IMR-90 (cell line): ENCODE measurements at regions not wholly inside any gene's neighbourhood (a gene's known extent, or its start where the extent isn't known, plus 50 kb on each side); places are given as distances from the start of the nearest gene placed in this dataset.

Experiments
- ATAC-seq: fragments of 200-7000 bp; cut with Tn5 transposase; 2 replicates; pipeline ENCODE4 v1.9.1; 2020; ENCODE audit warnings: low read depth, mild to moderate bottlenecking, moderate library complexity
- BruUV-seq: library from RNA; stranded (reverse); fragments of 400-500 nt; replicated peaks from 2 replicates; lab custom pipeline; 2021; lab: Mats Ljungman, UMichigan
- CTCF ChIA-PET: fragments of 300-600 bp; formaldehyde crosslinking; extraction: SDS; loops from one replicate; lab custom pipeline; 2021; ENCODE audit warnings: antibody characterized with exemption; lab: Yijun Ruan, JAX
- POLR2A ChIA-PET: fragments of 300-600 bp; sonication (Branson Sonifier 250); formaldehyde crosslinking; loops from one replicate; lab custom pipeline; 2022; ENCODE audit warnings: antibody characterized with exemption; ENCODE audit not compliant: unreplicated experiment; lab: Charles Lee
- DNase-seq: peaks from one replicate; pipeline ENCODE4 v3.0.0; 2013
- H2AFZ ChIP-seq: replicated peaks from 2 replicates; pipeline ENCODE3; 2013; ENCODE audit warnings: low read length, mild to moderate bottlenecking; ENCODE audit not compliant: poor library complexity
- H2AK5ac ChIP-seq: 2 replicates; pipeline ENCODE4 v1.6.1; 2013; ENCODE audit warnings: low read depth, low read length, inconsistent platforms
- H2AK9ac ChIP-seq: replicated peaks from 2 replicates; pipeline ENCODE3; 2013; ENCODE audit warnings: mild to moderate bottlenecking, low read depth, low read length, moderate library complexity; ENCODE audit not compliant: poor library complexity
- H2BK120ac ChIP-seq: 2 replicates; pipeline ENCODE4 v1.6.1; 2013; ENCODE audit warnings: low read depth, low read length, inconsistent platforms
- H2BK15ac ChIP-seq: 3 replicates; pipeline ENCODE4 v1.6.1; 2013; ENCODE audit warnings: low read depth, low read length, inconsistent platforms
- H2BK20ac ChIP-seq: 2 replicates; pipeline ENCODE4 v1.6.1; 2013; ENCODE audit warnings: low read depth, mild to moderate bottlenecking, inconsistent platforms, low read length, moderate library complexity
- H2BK5ac ChIP-seq: 2 replicates; pipeline ENCODE4 v1.6.1; 2013; ENCODE audit warnings: mild to moderate bottlenecking, low read depth, low read length, inconsistent platforms; ENCODE audit not compliant: poor library complexity, severe bottlenecking
- H3K14ac ChIP-seq: replicated peaks from 2 replicates; pipeline ENCODE4 v1.6.1; 2013; ENCODE audit warnings: low read depth, low read length, inconsistent platforms
- H3K18ac ChIP-seq: 2 replicates; pipeline ENCODE4 v1.6.1; 2013; ENCODE audit warnings: low read depth, low read length, control low read depth
- H3K23ac ChIP-seq: 2 replicates; pipeline ENCODE4 v1.6.1; 2013; ENCODE audit warnings: low read depth, low read length, inconsistent platforms
- H3K27ac ChIP-seq: 2 replicates; pipeline ENCODE4 v1.5.1; 2013; ENCODE audit warnings: mild to moderate bottlenecking, control low read depth, low read length; ENCODE audit not compliant: insufficient read depth
- H3K27me3 ChIP-seq: 2 replicates; pipeline ENCODE4 v1.6.1; 2013; ENCODE audit warnings: low read length; ENCODE audit not compliant: control insufficient read depth, insufficient read depth
- H3K36me3 ChIP-seq: 2 replicates; pipeline ENCODE4 v1.6.1; 2013; ENCODE audit warnings: low read length, mixed read lengths; ENCODE audit not compliant: control insufficient read depth, insufficient read depth
- H3K4ac ChIP-seq: 2 replicates; pipeline ENCODE4 v1.6.1; 2013; ENCODE audit warnings: low read depth, low read length, inconsistent platforms
- H3K4me1 ChIP-seq: 2 replicates; pipeline ENCODE4 v1.6.1; 2013; ENCODE audit warnings: low read length, mixed read lengths; ENCODE audit not compliant: control insufficient read depth, insufficient read depth
- H3K4me2 ChIP-seq: 2 replicates; pipeline ENCODE4 v1.6.1; 2013; ENCODE audit warnings: low read depth, mild to moderate bottlenecking, control low read depth, low read length, moderate library complexity
- H3K4me3 ChIP-seq: 2 replicates; pipeline ENCODE4 v1.5.1; 2013; ENCODE audit warnings: low read depth, mild to moderate bottlenecking, control low read depth, low read length, moderate library complexity; ENCODE audit not compliant: insufficient read depth
- H3K56ac ChIP-seq: 2 replicates; pipeline ENCODE4 v1.6.1; 2013; ENCODE audit warnings: low read length, inconsistent platforms; ENCODE audit not compliant: insufficient read depth; ENCODE audit errors: extremely low read depth
- H3K79me1 ChIP-seq, 2 experiments: 2 replicates each; pipeline ENCODE4 v1.6.1; 2013; ENCODE audit warnings: low read length in 2 of 2, inconsistent platforms in 1 of 2, low read depth in 1 of 2
- H3K9ac ChIP-seq: 2 replicates; pipeline ENCODE4 v1.6.1; 2013; ENCODE audit warnings: low read depth, low read length, control low read depth
- H3K9me1 ChIP-seq: 2 replicates; pipeline ENCODE4 v1.6.1; 2013; ENCODE audit warnings: low read length, inconsistent platforms; ENCODE audit not compliant: insufficient read depth
- H3K9me3 ChIP-seq: 2 replicates; pipeline ENCODE4 v1.6.1; 2013; ENCODE audit warnings: low read length; ENCODE audit not compliant: control insufficient read depth, insufficient read depth
- H4K20me1 ChIP-seq: 2 replicates; pipeline ENCODE4 v1.6.1; 2013; ENCODE audit warnings: low read length, inconsistent platforms; ENCODE audit not compliant: insufficient read depth
- H4K5ac ChIP-seq: 2 replicates; pipeline ENCODE4 v1.6.1; 2013; ENCODE audit warnings: mild to moderate bottlenecking, low read depth, low read length, control low read depth
- H4K8ac ChIP-seq, 2 experiments: 2 replicates each; pipeline ENCODE4 v1.6.1; 2013; ENCODE audit warnings: low read depth in 2 of 2, low read length in 2 of 2, control low read depth in 1 of 2, inconsistent platforms in 1 of 2
- H4K91ac ChIP-seq: 2 replicates; pipeline ENCODE4 v1.6.1; 2013; ENCODE audit warnings: low read depth, low read length, inconsistent platforms; ENCODE audit not compliant: insufficient read depth
- ELK1 ChIP-seq: fragments of 150-350 bp; IDR thresholded peaks from 2 replicates; pipeline ENCODE4 v1.6.1; 2016; ENCODE audit warnings: low read depth, mild to moderate bottlenecking, low read length, moderate library complexity, borderline replicate concordance
- WGBS, 2 experiments: methylation state at CpG; one replicate each; pipeline versions ENCODE4 v1.1.5 to v1.1.7; 2013; ENCODE audit warnings: missing lambda C conversion rate in 2 of 2; ENCODE audit not compliant: insufficient read length in 1 of 2; ENCODE audit errors: extremely low coverage in 2 of 2; 5-methylcytosine and 5-hydroxymethylcytosine counted together
- dilution Hi-C: fragments of 300-500 bp; cut with HindIII; formaldehyde crosslinking; loops from one replicate; pipeline ENCODE4 v1.14.3; 2018; ENCODE audit warnings: low sequenced_read_pairs; ENCODE audit not compliant: unreplicated experiment
- in situ Hi-C: fragments of 300-500 bp; cut with MboI; formaldehyde crosslinking; loops from 3 replicates; pipeline ENCODE4 v1.14.3; 2019; ENCODE audit warnings: low sequenced_read_pairs, inconsistent platforms, mixed read lengths
- intact Hi-C: fragments of 100-400 bp; cut with micrococcal nuclease; formaldehyde crosslinking; loops from 2 replicates; pipeline ENCODE4 v1.10.0; 2022

- no TSS peak for BruUV-seq
- H3K4me2 ChIP-seq: no peak overlapping the region
- no peaks in the 10 kb centered on the region for H3K4me1 ChIP-seq
- no peak overlapping the region for H3K9ac ChIP-seq
- no peak overlapping the region for H3K4ac ChIP-seq
- H2AFZ ChIP-seq: no peak overlapping the region
- no peak overlapping the region for H4K5ac ChIP-seq
- no peak overlapping the region for H3K23ac ChIP-seq
- no peak for DNase-seq
- no peak overlapping the region for H4K91ac ChIP-seq
- in situ Hi-C loops: no loop called here
- no peak overlapping the region for H2BK5ac ChIP-seq
- no peaks in the 10 kb centered on the region for H4K20me1 ChIP-seq
- no peak overlapping the region for H3K18ac ChIP-seq
- H3K79me1 ChIP-seq: no peaks in the 10 kb centered on the region
- no peak overlapping the region for H3K14ac ChIP-seq
- POLR2A ChIA-PET: no interaction called here
- CTCF ChIA-PET: no interaction called here
- H2BK15ac ChIP-seq: no peak overlapping the region
- TF ChIP-seq ELK1: no peak
- H3K9me1 ChIP-seq: no peaks in the 10 kb centered on the region
- H3K9me3 ChIP-seq: no peaks in the 10 kb centered on the region
- no peak overlapping the region for H2AK5ac ChIP-seq
- ATAC-seq: no peak
- no peak overlapping the region for H3K27ac ChIP-seq
- no peak overlapping the region for H2AK9ac ChIP-seq
- dilution Hi-C loops: no loop called here
- H3K4me3 ChIP-seq: no peak overlapping the region
- no peak overlapping the region for H3K56ac ChIP-seq
- H4K8ac ChIP-seq: no peak overlapping the region
- intact Hi-C loops: no loop called here
- H2BK20ac ChIP-seq: no peak overlapping the region
- no peaks in the 10 kb centered on the region for H3K36me3 ChIP-seq
- no CpG with 5 or more reads among the region's 11 CpGs for WGBS, 2 experiments
- H2BK120ac ChIP-seq: no peak overlapping the region
- no peaks in the 10 kb centered on the region for H3K27me3 ChIP-seq
Measured at GRCh38 chr2:128602038-128602698, 283.5 kb upstream of the HS6ST1 start.
